EL (cell line): ENCODE measurements at regions not wholly inside any gene's neighbourhood (a gene's known extent, or its start where the extent isn't known, plus 50 kb on each side); places are given as distances from the start of the nearest gene placed in this dataset.
"Not testable (repeated sequence)": the region's sequence is repeated elsewhere in the genome, so short reads cannot be mapped to it uniquely, and the experiment has no call there.

Experiments
- DNase-seq: peaks from one replicate; pipeline ENCODE4 v3.0.0-alpha.2; 2016

DNA sequence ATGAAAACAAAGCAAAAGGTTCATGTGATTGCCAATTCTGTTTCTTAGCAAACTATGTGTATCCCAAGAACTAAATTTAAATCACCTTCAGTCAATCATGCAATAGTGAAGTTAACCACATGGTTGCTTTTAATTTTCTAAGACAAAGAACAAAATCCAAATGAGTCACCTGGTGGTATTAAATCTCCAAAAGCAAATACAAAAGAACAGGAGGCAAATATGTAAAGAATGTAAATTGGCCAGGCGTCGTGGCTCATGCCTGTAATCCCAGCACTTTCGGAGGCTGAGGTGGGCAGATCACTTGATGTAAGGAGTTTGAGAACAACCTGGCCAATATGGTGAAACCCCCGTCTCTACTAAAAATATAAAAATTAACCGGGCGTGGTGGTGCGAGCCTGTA is 54.2 kb upstream of the PIK3R4 start:
- no peak for DNase-seq

DNA sequence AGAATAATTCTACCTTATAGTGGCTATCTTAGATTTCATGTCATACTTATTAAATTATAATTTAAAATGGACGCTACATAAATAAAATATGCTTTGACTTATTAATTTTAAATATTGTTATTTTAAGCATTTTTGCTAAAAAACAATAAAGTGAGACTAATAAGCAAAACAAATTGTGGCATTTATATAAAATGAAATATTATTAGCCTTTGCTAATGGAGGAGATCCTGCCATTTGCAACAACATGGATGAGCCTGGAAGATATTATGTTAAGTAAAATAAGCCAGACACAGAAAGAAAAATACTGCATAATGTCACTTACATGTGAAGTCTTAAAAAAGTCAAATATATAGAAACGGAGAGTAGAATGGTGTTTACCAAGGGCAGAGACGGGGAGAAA is 54.8 kb upstream of the PIK3R4 start:
- no peak for DNase-seq

DNA sequence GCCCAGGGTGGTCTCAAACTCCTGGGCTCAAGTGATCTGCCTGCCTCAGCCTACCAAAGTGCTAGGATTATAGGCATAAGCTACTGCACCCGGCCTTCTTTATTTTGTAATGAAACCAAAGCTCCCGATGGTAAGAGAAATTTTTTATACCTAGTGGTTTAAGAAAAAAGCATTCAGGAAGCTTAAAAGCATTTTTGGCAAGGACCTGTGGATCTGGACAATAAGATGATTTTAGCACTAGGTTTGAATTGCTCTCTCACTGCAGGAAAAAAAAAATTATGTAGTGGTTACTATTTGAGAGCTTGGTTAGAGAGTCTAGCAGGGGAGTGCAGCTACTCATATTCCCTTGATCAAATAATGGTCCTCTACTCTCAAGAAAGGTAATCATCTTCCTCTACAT is 64.9 kb upstream of the PIK3R4 start:
- DNase-seq: no peak

DNA sequence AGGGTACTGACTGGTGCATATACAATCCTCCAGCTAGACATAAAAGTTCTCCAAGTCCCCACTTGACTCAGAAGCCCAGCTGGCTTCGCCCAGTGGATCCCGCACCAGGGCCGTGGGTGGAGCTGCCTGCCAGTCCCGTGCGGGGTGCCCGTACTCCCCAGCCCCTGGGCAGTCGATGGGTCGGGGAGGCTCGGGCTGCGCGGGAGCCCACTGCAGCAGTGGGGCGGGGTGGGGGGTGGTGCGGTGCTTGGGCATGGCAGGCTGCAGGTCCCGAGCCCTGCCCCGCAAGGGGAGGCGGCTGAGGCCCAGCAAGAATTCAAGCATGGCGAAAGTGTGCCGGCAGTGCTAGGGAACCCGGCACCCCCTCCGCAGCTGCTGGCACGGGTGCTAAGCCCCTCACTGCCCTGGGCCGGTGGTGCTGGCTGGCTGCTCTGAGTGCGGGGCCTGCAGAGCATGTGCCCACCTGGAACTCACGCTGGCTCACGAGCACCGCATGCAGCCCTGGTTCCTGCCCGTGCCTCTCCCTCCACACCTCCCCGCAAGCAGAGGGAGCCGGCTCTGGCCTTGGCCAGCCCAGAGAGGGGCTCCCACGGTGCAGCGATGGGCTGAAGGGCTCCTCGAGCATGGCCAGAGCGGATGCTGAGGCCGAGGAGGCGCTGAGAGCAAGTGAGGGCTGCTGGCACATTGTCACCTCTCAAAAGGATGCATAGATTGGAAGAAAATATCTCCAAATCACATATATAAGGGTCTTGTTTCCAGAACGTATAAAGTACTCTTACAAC is 68.3 kb upstream of the PIK3R4 start:
- no peak for DNase-seq

DNA sequence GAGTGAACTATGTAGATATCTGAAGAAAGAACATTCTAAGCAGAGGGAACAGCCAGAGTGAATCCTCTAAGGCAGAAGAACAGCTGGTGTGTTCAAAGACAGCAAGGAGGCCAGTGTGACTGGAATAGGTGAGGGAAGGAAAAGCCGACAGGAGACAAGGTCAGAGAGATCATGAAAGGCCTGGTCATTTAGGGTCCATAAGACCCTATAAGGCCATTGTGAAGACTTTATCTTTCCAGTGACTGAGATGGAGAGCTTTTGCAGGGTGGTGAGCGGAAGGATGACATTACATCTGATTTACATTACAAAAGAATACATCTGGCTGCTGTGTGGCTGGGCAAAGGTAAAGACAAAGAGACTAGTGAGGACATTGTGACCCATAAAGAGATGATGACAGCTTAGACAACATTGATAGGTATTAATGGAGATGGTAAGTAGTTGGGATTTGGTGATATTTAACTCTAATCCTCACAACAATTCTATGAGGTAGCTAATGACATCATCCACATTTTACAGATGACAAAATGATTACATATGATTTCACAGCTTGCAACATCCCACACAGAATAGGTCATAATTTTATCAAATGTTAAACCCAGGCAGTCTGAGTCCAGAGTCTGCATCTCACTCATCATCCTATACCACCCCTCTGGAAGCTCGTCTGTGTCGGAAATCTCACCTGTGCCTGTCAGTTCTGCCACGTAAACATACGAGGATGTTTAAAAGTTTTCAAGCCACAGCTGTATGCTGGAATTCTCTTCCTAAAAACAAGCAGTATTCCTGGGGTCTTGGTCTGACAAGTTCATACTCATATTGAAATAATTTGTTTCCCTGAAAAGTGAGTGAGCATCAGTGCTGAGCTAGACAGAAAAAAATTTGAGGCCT is 70.2 kb upstream of the PIK3R4 start:
- DNase-seq: no peak

DNA sequence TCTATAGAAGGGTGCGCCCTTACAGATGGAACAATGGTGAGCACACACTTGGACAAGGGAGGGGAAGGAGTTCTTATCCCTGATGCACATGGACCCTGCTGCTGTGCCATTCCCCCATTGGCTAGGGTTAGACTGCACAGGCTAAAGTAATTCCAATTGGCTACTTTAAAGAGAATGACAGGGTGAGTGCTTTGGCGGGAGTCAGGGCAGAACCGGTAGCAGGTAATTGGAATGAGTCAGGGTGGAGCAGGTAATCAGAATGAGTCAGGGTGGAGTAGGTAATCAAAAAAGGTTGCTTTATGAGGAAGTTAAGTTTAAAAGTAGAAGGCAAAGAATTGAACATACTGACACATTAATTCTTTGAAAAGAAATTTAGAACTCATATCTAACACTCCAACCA is 71.4 kb upstream of the PIK3R4 start:
- DNase-seq: not testable (repeated sequence)

GRCh38 chr3:130820976-130821375 is 72.9 kb upstream of the ATP2C1 start:
- DNase-seq: peak; percentile 60

- DNase-seq: no peak
Observed at GRCh38 chr3:130821806-130822205, 72.1 kb upstream of the ATP2C1 start.

GRCh38 chr3:130823241-130823884 is 70.5 kb upstream of the ATP2C1 start:
- DNase-seq: no peak

DNA sequence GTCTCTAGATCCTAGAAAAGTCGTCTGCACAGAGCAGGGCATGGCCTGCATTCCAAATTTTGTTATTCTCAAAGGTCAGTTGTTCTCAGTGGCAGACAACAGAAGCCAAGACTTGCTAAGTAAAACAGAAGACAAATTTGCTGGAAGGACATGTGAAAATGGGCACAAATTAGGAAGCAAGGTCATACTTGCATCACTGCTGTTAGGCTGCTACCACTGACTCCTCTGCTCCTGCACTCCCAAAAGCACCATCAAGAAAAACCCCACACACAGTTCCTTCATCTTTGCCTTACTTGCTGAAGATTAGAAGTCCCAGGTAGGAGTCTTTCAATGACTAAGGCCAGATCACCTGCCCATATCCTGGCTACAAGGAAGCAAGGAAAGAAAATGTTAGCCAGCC is 69.9 kb upstream of the ATP2C1 start:
- no peak for DNase-seq

DNA sequence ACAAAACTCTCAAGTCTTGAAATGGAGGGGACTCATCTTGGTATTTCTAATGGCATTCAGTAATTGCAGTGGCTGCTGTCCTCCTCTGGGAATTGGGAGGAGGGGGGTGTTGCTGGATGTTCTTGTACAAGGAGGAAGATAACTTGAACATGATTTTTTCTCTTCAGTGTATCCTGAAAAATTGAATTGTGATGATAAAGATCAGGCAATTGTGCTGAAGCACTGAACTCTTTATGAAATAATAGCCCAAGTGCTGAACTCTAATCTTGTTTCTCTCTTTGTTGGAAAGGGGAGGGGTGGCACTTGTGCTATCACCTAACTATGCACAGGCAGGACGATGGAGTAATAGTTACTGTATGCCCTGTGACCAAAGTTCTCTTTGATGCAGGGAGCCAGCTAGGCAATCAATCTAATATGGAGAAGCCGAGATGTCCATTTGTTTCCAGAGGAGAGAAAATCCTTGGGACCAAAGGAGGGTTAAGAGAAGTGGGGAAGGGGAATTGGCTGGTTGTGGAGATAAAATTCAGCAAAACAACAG is 68.1 kb upstream of the ATP2C1 start:
- DNase-seq: no peak

- no peak for DNase-seq
Observed at GRCh38 chr3:130826516-130827182, 67.2 kb upstream of the ATP2C1 start.

DNA sequence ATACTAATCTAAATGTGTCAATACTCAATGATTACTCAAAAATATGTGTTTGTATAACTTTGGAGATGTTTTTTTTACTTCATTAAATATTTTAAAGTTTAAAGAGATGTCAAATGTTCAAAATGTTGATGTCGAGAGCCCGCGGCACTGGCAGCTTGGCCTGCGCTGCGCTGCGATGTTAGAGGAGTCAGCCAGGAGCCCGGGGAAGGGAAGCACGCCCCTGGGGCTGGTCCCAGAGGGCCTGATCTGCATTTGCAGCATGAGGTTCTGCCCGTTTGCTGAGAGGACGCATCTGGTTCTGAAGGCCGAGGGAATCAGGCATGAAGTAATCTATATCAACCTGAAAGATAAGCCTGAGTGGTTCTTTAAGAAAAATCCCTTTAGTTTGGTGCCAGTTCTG is 66.4 kb upstream of the ATP2C1 start:
- no peak for DNase-seq

DNA sequence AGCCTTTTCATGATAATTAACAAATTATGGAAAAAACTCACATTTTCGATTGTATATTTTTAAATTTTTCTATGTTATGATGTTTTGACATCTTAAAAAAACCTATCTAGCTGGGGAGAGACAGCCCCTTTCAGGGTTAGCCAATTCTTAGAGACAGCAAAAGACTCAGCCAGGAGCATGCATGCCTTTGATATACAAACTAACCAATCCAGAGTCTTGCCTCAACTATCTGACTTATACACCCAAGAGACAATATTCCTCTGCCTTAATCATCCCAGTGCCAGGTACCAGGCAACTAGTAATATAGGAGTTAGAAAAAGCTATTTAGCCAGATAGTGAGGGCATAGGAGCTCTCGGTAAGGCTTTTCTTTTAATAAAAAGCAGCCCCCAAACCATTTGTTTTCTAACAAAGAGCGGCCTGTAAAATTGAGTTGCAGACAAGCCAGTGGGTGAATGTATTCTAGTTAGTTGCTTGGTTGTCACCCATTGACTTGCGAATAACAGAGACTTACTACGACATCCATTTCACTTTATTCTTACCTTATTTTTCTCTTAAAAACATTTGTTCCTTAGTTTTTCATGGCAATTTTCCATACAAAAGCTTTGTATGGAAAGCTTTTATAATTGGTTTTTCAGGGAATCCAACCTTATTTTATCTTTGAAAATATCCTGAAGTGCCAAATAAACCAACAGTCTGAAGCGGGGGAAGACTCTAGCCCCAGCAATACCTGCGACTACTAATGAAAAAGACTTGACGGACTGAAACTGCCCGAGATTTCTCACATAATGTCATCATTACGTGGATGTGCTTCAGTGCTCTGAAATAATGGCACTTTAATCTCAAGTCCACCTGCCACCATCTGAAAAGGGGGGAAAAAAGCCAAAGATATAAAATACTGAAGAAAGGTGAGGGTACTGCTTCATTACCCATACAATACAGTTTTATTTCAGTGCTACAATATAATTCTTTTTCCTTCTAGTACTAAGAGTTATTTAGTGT is 64.6 kb upstream of the ATP2C1 start:
- no peak for DNase-seq

- DNase-seq: no peak
Observed at GRCh38 chr3:130831719-130832400, 62.0 kb upstream of the ATP2C1 start.

DNA sequence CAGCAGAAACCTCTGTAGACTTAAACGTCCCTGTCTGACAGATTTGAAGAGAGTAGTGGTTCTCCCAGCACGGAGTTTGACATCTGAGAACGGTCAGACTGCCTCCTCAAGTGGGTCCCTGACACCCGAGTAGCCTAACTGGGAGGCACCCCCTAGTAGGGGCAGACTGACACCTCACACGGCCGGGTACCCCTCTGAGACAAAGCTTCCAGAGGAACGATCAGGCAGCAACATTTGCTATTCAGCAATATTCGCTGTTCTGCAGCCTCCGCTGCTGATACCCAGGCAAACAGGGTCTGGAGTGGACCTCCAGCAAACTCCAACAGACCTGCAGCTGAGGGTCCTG is 61.5 kb upstream of the ATP2C1 start:
- DNase-seq: not testable (repeated sequence)

- DNase-seq: no peak
Observed at GRCh38 chr3:130834476-130834875, 59.4 kb upstream of the ATP2C1 start.

DNA sequence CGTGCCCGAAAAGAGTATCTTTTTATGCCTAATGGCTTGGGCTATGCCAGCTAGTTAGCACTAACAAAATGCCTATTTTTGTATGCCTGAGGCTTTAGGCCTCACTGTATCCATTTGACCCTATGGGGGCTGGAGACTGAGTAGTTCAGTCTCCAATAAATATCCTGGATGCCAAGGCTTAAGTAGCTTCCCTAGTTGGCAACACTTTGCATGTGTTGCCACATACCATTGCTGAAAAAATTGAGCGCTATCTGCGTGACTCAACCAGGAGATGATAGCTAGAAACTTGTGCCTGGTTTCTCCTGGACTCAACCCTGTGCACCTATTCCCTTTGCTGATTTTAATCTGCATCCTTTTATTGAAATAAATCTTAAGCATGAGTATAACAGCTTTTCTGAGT is 58.4 kb upstream of the ATP2C1 start:
- no peak for DNase-seq

- DNase-seq: no peak
Observed at GRCh38 chr3:130838898-130839600, 54.8 kb upstream of the ATP2C1 start.

DNA sequence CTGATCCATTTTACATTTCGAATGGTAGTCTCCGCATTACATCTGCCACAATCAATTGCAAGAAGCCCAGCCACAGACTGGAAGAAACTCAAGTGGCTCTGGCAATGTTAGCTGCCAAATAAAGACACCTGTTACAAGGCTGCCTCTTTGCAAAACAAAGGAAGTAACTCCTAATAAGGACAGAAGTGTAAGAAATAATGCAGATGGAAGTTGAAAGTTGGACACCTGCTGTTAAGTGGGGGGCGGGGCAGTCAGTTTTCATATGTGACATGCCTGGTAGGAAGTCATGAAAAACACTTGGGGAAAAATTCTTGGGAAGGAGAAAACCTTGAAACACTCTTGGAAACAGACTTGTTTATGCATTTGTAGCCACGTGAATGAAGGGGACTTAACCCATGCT is 54.1 kb upstream of the ATP2C1 start:
- DNase-seq: no peak
